Tibial artery (tissue), 4 donors: ENCODE measurements at regions not wholly inside any gene's neighbourhood (a gene's known extent, or its start where the extent isn't known, plus 50 kb on each side); places are given as distances from the start of the nearest gene placed in this dataset.
"Not testable (repeated sequence)": the region's sequence is repeated elsewhere in the genome, so short reads cannot be mapped to it uniquely, and the experiment has no call there.

Experiments
- DNase-seq, 2 donors: peaks; one replicate each; pipeline ENCODE4 v3.0.0-alpha.2; 2019
- H3K27ac ChIP-seq, 2 donors: fragments of 200-600 bp; sonication (generic) in 1 of 2; 1 replicate in 1 of 2; 2 replicates in 1 of 2; pipeline ENCODE4 v1.5.1; 2018 to 2019; ENCODE audit warnings: mild to moderate bottlenecking in 1 of 2
- H3K27me3 ChIP-seq, 2 donors: fragments of 200-600 bp; sonication (generic) in 1 of 2; one replicate each; pipeline versions ENCODE4 v1.5.1 to v1.6.0; 2016 to 2019
- H3K36me3 ChIP-seq, 3 donors: fragments of 200-600 bp; sonication (generic) in 2 of 3; one replicate each; pipeline ENCODE4 v1.5.1; 2016 to 2019; ENCODE audit warnings: mild to moderate bottlenecking in 2 of 3
- H3K4me1 ChIP-seq, 4 donors: fragments of 200-600 bp; sonication (generic) in 2 of 4; 1 replicate in 3 of 4; 2 replicates in 1 of 4; pipeline ENCODE4 v1.5.1; 2016 to 2019
- H3K4me3 ChIP-seq, 2 donors: fragments of 200-600 bp; sonication (generic) in 1 of 2; 1 replicate in 1 of 2; 2 replicates in 1 of 2; pipeline ENCODE4 v1.5.1; 2018 to 2019; ENCODE audit warnings: mild to moderate bottlenecking in 2 of 2
- H3K9me3 ChIP-seq, 3 donors: fragments of 200-600 bp; sonication (generic) in 1 of 3; one replicate each; pipeline ENCODE4 v1.5.1; 2016 to 2019
- intact Hi-C: fragments of 100-400 bp; cut with DNase I; formaldehyde crosslinking; loops from one replicate; pipeline ENCODE4 v1.15.0; 2023; ENCODE audit warnings: low total_unique reads
- TF ChIP-seq, protein P1 (sequence below), 2 experiments: fragments of 200-600 bp in 1 of 2; fragments of 450-650 bp in 1 of 2; IDR thresholded peaks; one replicate each; pipeline ENCODE4 v1.5.1; 2017 to 2019; ENCODE audit warnings: antibody characterized with exemption in 2 of 2, mild to moderate bottlenecking in 1 of 2, moderate library complexity in 1 of 2

DNA sequence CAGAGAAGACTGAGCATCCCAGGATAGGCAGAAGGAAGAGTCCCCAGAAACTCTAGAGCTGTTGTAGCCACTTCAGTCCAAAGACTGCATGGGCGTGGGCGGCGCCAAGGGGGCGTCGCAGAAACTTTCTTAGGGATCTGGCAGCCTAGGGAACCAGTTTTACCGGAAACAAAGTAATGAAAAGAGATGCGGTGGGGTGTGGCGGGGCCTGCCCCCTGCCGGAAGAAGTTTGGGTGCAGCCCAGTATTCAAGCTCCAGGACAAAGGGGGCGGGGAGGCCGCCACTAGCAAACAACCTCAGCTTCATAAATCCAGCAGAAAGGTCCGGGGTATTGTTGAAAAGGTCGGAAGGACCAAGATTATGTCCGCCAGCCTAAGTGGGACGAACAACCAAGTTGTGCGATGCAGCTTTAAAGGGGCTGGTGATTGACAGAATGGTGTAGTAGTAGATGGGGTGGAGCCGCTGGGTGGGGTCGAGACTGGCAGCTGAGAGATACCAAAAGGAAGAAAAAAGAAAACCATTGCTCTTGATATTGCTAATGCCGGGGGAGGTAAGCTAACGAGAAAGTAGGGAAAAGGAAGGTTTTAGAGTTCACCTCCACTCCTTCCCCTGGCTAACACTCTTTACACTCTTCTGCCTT, 190.5 kb downstream of the RRAGB start:
- H3K4me1 ChIP-seq, result peaks cover 0 to 6% (median 0%) of the 10 kb centered on the region in 4 donors
- no peaks in the 10 kb centered on the region for H3K9me3 ChIP-seq
- peak; percentile 25 to 70 for DNase-seq
- peak overlapping the region; percentile 67 to 68 for H3K4me3 ChIP-seq
- intact Hi-C loops, result no loop called here
- H3K36me3 ChIP-seq, result no peaks in the 10 kb centered on the region
- H3K27ac ChIP-seq, result peak overlapping the region; percentile 77 to 79
- TF ChIP-seq, protein P1, sequence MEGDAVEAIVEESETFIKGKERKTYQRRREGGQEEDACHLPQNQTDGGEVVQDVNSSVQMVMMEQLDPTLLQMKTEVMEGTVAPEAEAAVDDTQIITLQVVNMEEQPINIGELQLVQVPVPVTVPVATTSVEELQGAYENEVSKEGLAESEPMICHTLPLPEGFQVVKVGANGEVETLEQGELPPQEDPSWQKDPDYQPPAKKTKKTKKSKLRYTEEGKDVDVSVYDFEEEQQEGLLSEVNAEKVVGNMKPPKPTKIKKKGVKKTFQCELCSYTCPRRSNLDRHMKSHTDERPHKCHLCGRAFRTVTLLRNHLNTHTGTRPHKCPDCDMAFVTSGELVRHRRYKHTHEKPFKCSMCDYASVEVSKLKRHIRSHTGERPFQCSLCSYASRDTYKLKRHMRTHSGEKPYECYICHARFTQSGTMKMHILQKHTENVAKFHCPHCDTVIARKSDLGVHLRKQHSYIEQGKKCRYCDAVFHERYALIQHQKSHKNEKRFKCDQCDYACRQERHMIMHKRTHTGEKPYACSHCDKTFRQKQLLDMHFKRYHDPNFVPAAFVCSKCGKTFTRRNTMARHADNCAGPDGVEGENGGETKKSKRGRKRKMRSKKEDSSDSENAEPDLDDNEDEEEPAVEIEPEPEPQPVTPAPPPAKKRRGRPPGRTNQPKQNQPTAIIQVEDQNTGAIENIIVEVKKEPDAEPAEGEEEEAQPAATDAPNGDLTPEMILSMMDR (IDR thresholded peaks at IDR 0.05), result peak; percentile 34 to 38
- no peaks in the 10 kb centered on the region for H3K27me3 ChIP-seq

DNA sequence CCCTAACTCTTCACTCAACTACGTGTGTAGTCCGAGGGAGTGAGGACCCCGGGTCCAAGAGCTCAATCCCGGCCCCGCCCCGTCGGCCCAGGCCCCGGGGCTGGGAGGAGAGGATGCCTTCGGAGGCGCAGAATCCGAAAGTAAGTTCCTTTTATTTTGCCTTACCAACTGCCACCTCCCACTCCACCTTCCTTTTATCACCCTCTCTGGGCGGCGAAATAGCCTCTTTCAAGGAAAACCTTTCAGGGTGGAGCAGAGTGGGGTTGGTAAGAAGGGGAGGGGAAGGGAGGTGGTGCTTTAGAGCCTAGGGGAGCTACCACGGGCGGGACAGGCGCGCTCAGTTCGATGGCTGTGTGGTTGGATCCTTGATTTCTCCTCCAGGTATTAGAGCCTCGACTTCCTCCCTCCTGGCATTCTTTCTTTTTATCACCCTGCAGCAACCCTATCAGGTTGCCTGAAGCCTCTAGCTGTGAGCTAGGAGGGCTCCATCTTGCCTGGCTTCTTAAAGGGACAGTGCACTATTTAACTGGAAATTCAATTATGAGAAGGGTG, 191.2 kb downstream of the RRAGB start:
- peak in 1 of 2 donors; percentile 16 for DNase-seq
- H3K9me3 ChIP-seq, result no peaks in the 10 kb centered on the region
- peak overlapping the region; percentile 77 to 79 for H3K27ac ChIP-seq
- peak overlapping the region; percentile 67 to 68 for H3K4me3 ChIP-seq
- no peaks in the 10 kb centered on the region for H3K36me3 ChIP-seq
- intact Hi-C loops, result no loop called here
- peaks cover 0 to 6% (median 0%) of the 10 kb centered on the region in 4 donors for H3K4me1 ChIP-seq
- TF ChIP-seq, protein P1 (IDR thresholded peaks at IDR 0.05), result no peak
- H3K27me3 ChIP-seq, result no peaks in the 10 kb centered on the region

DNA sequence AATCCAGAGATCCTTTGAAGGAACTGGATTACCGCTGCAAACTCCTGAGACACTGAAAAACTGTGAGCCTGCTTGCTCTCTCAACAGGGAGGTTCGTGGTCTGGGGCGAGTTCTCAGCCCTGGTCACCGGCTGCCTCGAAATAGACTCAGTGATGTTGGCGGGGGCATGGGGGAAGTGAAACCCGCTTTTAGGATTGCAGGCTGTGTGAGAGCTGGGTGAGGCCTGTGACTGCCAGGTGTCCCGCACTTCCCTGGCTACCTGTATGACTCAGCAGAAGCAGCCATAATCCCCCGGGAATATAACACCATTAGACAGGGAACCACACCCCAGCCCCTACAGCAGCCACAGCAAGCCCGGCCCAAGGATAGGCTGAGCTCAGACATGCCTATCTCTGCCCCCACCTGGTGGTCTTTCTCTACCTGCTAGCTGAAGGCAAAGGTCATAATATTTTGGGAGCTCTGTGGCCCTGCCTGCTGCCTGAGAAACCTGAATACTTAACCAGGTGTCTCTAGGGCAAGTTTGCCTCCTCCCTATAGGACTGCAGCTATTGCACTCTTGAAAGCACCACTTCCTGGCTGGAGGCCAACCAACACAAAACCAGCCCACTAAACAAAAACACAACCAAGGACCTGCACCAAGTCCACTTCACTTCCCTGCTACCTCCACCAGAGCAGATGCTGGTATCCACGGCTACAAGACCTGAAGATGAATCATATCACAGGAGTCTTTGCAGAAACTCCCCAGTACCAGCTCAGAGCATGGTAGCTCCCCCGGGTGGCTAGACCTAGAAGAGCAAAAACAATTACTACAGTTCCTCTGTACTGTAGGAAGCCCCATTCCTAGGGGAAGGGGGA, 202.0 kb downstream of the RRAGB start:
- peaks cover 0 to 5% (median 0%) of the 10 kb centered on the region in 3 donors for H3K36me3 ChIP-seq
- intact Hi-C loops, result no loop called here
- no peak overlapping the region for H3K27ac ChIP-seq
- H3K27me3 ChIP-seq, result no peaks in the 10 kb centered on the region
- DNase-seq, result no peak
- TF ChIP-seq, protein P1 (IDR thresholded peaks at IDR 0.05), result no peak
- no peak overlapping the region for H3K4me3 ChIP-seq
- H3K9me3 ChIP-seq, result peaks cover 0 to 10% (median 4%) of the 10 kb centered on the region in 3 donors
- H3K4me1 ChIP-seq, result no peaks in the 10 kb centered on the region

DNA sequence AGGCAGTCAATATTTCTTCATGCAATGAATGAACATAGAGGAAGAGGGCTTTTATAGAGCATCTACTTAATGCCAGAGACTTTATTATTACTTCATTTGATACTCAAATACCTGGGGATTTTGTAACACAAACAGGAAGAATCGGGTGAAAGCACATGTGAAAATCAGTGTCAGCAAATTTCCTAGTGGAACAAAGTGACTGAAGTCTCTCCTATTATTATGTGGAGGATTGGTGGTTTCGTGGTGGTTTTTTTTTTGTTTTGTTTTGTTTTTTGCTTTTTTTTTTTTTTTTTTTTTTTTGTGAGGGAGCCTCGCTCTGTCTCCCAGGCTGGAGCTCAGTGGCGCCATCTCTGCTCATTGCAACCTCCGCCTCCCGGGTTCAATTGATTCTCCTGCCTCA, 207.0 kb downstream of the RRAGB start:
- peaks cover 0 to 20% (median 4%) of the 10 kb centered on the region in 3 donors for H3K9me3 ChIP-seq
- H3K36me3 ChIP-seq, result peaks cover 0 to 4% (median 0%) of the 10 kb centered on the region in 3 donors
- TF ChIP-seq, protein P1 (IDR thresholded peaks at IDR 0.05), result no peak
- no peak for DNase-seq
- H3K27me3 ChIP-seq, result no peaks in the 10 kb centered on the region
- no peak overlapping the region for H3K4me3 ChIP-seq
- H3K27ac ChIP-seq, result no peak overlapping the region
- H3K4me1 ChIP-seq, result no peaks in the 10 kb centered on the region
- intact Hi-C loops, result no loop called here

DNA sequence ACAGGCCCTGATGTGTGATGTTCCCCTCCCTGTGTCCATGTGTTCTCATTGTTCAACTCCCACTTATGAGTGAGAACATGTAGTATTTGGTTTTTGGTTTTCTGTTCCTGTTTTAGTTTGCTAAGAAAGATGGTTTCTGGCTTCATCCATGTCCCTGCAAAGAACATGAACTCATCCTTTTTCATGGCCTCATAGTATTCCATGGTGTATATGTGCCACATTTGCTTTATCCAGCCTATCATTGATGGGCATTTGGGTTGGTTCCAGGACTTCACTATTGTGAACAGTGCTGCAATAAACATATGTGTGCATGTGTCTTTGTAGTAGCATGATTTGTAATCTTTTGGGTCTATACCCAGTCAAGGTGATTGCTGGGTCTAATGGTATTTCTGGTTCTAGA, 211.0 kb downstream of the RRAGB start:
- DNase-seq, intact Hi-C loops, H3K27ac ChIP-seq, H3K36me3 ChIP-seq, H3K4me1 ChIP-seq, H3K27me3 ChIP-seq, H3K4me3 ChIP-seq: not testable (repeated sequence)
- H3K9me3 ChIP-seq, result peaks cover 0 to 13% (median 5%) of the 10 kb centered on the region in 3 donors
